ENCODE measurements at regions not wholly inside any gene's neighbourhood (a gene's known extent, or its start where the extent isn't known, plus 50 kb on each side); places are given as distances from the start of the nearest gene placed in this dataset.

GRCh38 chr4:157957905-157958304 lies 214.9 kb downstream of the GASK1B start:
- ChIA-PET POLR2A (ENCODE audit: unreplicated experiment) (no interaction called here), CTCF (no interaction called here)
- Histone ChIP-seq H3K4me3 (ENCODE audit: low read length) (no peak overlapping the region), H3F3A (ENCODE audit: low read length, unreplicated experiment) (no peaks in the 10 kb centered on the region), H2AFZ (ENCODE audit: low read length) (no peak overlapping the region), H3K4me2 (ENCODE audit: low read length) (no peak overlapping the region), H3K27me3 (ENCODE audit: low read length) (no peaks in the 10 kb centered on the region), H3K79me2 (ENCODE audit: low read length) (no peaks in the 10 kb centered on the region), H4K20me1 (ENCODE audit: low read length) (no peaks in the 10 kb centered on the region), H3K4me1 (ENCODE audit: insufficient read depth, low read length) (no peaks in the 10 kb centered on the region), H3K9ac (ENCODE audit: low read length) (no peak overlapping the region), H3K27ac (ENCODE audit: low read length) (no peak overlapping the region), H3K9me2 (replicated peaks; ENCODE audit: low read length) (no peaks in the 10 kb centered on the region), H3K9me3 (ENCODE audit: low read length) (no peaks in the 10 kb centered on the region), H3K36me3 (ENCODE audit: low read depth, low read length) (no peaks in the 10 kb centered on the region)
- intact Hi-C loops (cut with micrococcal nuclease), result no loop called here
- BruUV-seq (replicated peaks), result no TSS peak
- ATAC-seq, result no peak
- no peak for TF ChIP-seq EZH2 (IDR thresholded peaks at IDR 0.05; ENCODE audit: low read length, unreplicated experiment)
- TF ChIP-seq EZH2phosphoT487 (IDR thresholded peaks at IDR 0.05; ENCODE audit: borderline replicate concordance, low read length), result no peak
- no peak for TF ChIP-seq CTCF (conservative IDR thresholded peaks at IDR 0.05; ENCODE audit: low read depth, low read length)
- DNase-seq, result no peak

GRCh38 chr4:157942017-157942416 lies 230.8 kb downstream of the GASK1B start:
- Histone ChIP-seq H3K79me2 (ENCODE audit: low read length) (no peaks in the 10 kb centered on the region), H3K4me1 (ENCODE audit: insufficient read depth, low read length) (no peaks in the 10 kb centered on the region), H3K4me2 (ENCODE audit: low read length) (no peak overlapping the region), H3K9me2 (replicated peaks; ENCODE audit: low read length) (no peaks in the 10 kb centered on the region), H3K9me3 (ENCODE audit: low read length) (no peaks in the 10 kb centered on the region), H2AFZ (ENCODE audit: low read length) (no peak overlapping the region), H3K9ac (ENCODE audit: low read length) (no peak overlapping the region), H3K27me3 (ENCODE audit: low read length) (no peaks in the 10 kb centered on the region), H3K27ac (ENCODE audit: low read length) (no peak overlapping the region), H4K20me1 (ENCODE audit: low read length) (no peaks in the 10 kb centered on the region), H3K36me3 (ENCODE audit: low read depth, low read length) (no peaks in the 10 kb centered on the region), H3F3A (ENCODE audit: low read length, unreplicated experiment) (no peaks in the 10 kb centered on the region), H3K4me3 (ENCODE audit: low read length) (no peak overlapping the region)
- intact Hi-C loops (cut with micrococcal nuclease), result no loop called here
- no TSS peak for BruUV-seq (replicated peaks)
- ChIA-PET CTCF (no interaction called here), POLR2A (ENCODE audit: unreplicated experiment) (no interaction called here)
- no peak for TF ChIP-seq CTCF (conservative IDR thresholded peaks at IDR 0.05; ENCODE audit: low read depth, low read length)
- TF ChIP-seq EZH2 (IDR thresholded peaks at IDR 0.05; ENCODE audit: low read length, unreplicated experiment), result no peak
- no peak for TF ChIP-seq EZH2phosphoT487 (IDR thresholded peaks at IDR 0.05; ENCODE audit: borderline replicate concordance, low read length)
- DNase-seq, result no peak
- no peak for ATAC-seq

GRCh38 chr4:157934151-157934550 lies 238.7 kb downstream of the GASK1B start:
- no peak overlapping the region for H3K27ac ChIP-seq (ENCODE audit: low read length)
- CTCF ChIA-PET, result no interaction called here
- no peak overlapping the region for H3K4me2 ChIP-seq (ENCODE audit: low read length)
- H2AFZ ChIP-seq (ENCODE audit: low read length), result no peak overlapping the region
- ATAC-seq (no peak), DNase-seq (no peak)
- no peaks in the 10 kb centered on the region for H3F3A ChIP-seq (ENCODE audit: low read length, unreplicated experiment)
- no peaks in the 10 kb centered on the region for H4K20me1 ChIP-seq (ENCODE audit: low read length)
- POLR2A ChIA-PET (ENCODE audit: unreplicated experiment), result no interaction called here
- no peaks in the 10 kb centered on the region for H3K9me3 ChIP-seq (ENCODE audit: low read length)
- no peaks in the 10 kb centered on the region for H3K4me1 ChIP-seq (ENCODE audit: insufficient read depth, low read length)
- H3K9ac ChIP-seq (ENCODE audit: low read length), result no peak overlapping the region
- intact Hi-C loops (cut with micrococcal nuclease), result no loop called here
- no peaks in the 10 kb centered on the region for H3K79me2 ChIP-seq (ENCODE audit: low read length)
- no TSS peak for BruUV-seq (replicated peaks)
- no peaks in the 10 kb centered on the region for H3K9me2 ChIP-seq (replicated peaks; ENCODE audit: low read length)
- TF ChIP-seq EZH2phosphoT487 (IDR thresholded peaks at IDR 0.05; ENCODE audit: borderline replicate concordance, low read length), result no peak
- no peaks in the 10 kb centered on the region for H3K36me3 ChIP-seq (ENCODE audit: low read depth, low read length)
- H3K27me3 ChIP-seq (ENCODE audit: low read length), result no peaks in the 10 kb centered on the region
- no peak overlapping the region for H3K4me3 ChIP-seq (ENCODE audit: low read length)
